OCI-LY3 (cell line): ENCODE measurements at regions not wholly inside any gene's neighbourhood (a gene's known extent, or its start where the extent isn't known, plus 50 kb on each side); places are given as distances from the start of the nearest gene placed in this dataset.

Source experiments
- CTCF ChIP-seq: fragments of 200-600, 300-600 bp; sonication (generic); IDR thresholded peaks from 2 replicates; pipeline ENCODE4 v1.5.1; 2014; ENCODE audit warnings: antibody characterized with exemption, low read length, low read depth
- EZH2phosphoT487 ChIP-seq: fragments of 200-600 bp; shearing (Covaris generic); IDR thresholded peaks from 2 replicates; pipeline ENCODE4 v1.6.1; 2018; ENCODE audit warnings: antibody characterized with exemption, mixed run types, low read depth

DNA sequence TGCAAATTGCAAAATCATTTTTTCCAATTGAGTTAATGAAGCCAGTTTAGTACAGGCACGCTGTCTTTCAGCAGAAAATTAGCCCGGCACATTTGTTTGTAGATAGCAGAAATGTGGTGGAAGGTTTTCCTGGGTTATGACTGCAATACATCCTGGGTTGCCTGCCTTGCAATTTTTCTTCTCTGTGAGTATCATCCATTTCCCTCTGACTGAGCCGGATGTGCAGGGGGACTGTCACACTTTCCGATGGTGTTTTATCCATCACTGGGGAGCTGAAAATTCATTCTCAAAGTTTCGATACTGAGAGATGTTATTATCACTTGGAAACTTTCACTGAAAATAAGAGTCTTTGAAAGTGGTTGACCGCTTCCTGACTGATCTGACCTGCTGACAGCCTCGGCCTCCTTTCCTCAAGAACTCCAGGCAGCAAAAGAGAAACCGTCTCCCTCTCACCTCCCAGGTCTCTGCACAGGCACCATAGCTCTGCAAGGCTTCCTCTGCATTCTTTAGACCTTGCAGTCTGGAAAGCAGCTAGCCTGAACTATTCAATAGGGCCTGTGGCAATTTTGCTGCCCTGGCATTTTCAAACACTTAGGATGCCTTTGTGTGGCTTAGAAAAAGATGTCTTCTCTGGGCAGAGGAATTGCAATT, 320.8 kb upstream of the NRP1 start:
- TF ChIP-seq CTCF (no peak), EZH2phosphoT487 (no peak)
